Endothelial cell of umbilical vein (primary cell): ENCODE measurements at regions not wholly inside any gene's neighbourhood (a gene's known extent, or its start where the extent isn't known, plus 50 kb on each side); places are given as distances from the start of the nearest gene placed in this dataset.

Source experiments
- BruUV-seq: library from RNA; stranded (reverse); fragments of 400-500 nt; replicated peaks from 2 replicates; lab custom pipeline; 2021; lab: Mats Ljungman, UMichigan
- CTCF ChIA-PET: fragments of 300-600, 350-600 bp; sonication (Branson Sonifier 250); formaldehyde crosslinking; loops from one replicate; lab custom pipeline; 2021; ENCODE audit warnings: antibody characterized with exemption, inconsistent platforms; lab: Charles Lee
- POLR2A ChIA-PET: fragments of 300-600, 350-600 bp; sonication (Branson Sonifier 250); formaldehyde crosslinking; loops from one replicate; lab custom pipeline; 2021; ENCODE audit warnings: antibody characterized with exemption, inconsistent platforms; lab: Charles Lee
- DNase-seq: peaks from one replicate; pipeline ENCODE4 v3.0.0-alpha.2; 2011; ENCODE audit warnings: low read depth, low spot score
- FAIRE-seq: peaks from 2 replicates; lab custom pipeline; 2011; peaks lifted over from hg19 to GRCh38; lab: Jason Lieb, UNC
- H2AFZ ChIP-seq: 2 replicates; pipeline ENCODE4 v1.6.0; 2012; ENCODE audit warnings: low read depth, low read length, control low read depth, inconsistent platforms
- H3K27ac ChIP-seq: 2 replicates; pipeline ENCODE4 v1.5.1; 2011; ENCODE audit warnings: low read depth, mild to moderate bottlenecking, control low read depth, low read length, moderate library complexity; ENCODE audit not compliant: insufficient read depth
- H3K27me3 ChIP-seq, 2 experiments: 2 replicates each; pipeline versions ENCODE4 v1.6.0 to v1.6.1; 2011; ENCODE audit warnings: low read length in 2 of 2, mixed read lengths in 1 of 2; ENCODE audit not compliant: control insufficient read depth in 2 of 2, insufficient read depth in 2 of 2
- H3K36me3 ChIP-seq, 2 experiments: 2 replicates in 1 of 2; 3 replicates in 1 of 2; pipeline ENCODE4 v1.5.1; 2011; ENCODE audit warnings: low read length in 2 of 2, mild to moderate bottlenecking in 1 of 2, moderate library complexity in 1 of 2; ENCODE audit not compliant: control insufficient read depth in 2 of 2, insufficient read depth in 2 of 2; ENCODE audit errors: extremely low read depth in 1 of 2
- H3K4me1 ChIP-seq: 3 replicates; pipeline ENCODE4 v1.5.1; 2011; ENCODE audit warnings: mild to moderate bottlenecking, low read length; ENCODE audit not compliant: control insufficient read depth, insufficient read depth; ENCODE audit errors: extremely low read depth
- H3K4me2 ChIP-seq: 2 replicates; pipeline ENCODE4 v1.6.1; 2011; ENCODE audit warnings: low read length, control low read depth, mixed read lengths; ENCODE audit not compliant: insufficient read depth
- H3K4me3 ChIP-seq, 3 experiments: fragments of 200-600 bp in 1 of 3; sonication (generic), shearing (Covaris generic) in 1 of 3; replicated peaks in 1 of 3; 2 replicates each; pipeline ENCODE4 v1.5.1; 2011 to 2016; ENCODE audit warnings: control low read depth in 3 of 3, low read length in 3 of 3, mild to moderate bottlenecking in 2 of 3, inconsistent platforms in 1 of 3, low read depth in 1 of 3, moderate library complexity in 1 of 3; ENCODE audit not compliant: insufficient read depth in 1 of 3
- H3K79me2 ChIP-seq: 2 replicates; pipeline ENCODE4 v1.6.0; 2012; ENCODE audit warnings: low read length, inconsistent platforms; ENCODE audit not compliant: control insufficient read depth, insufficient read depth
- H3K9ac ChIP-seq: replicated peaks from 2 replicates; pipeline ENCODE3; 2011; ENCODE audit warnings: low read length, control low read depth; ENCODE audit not compliant: insufficient read depth; ENCODE audit errors: extremely low read depth
- H3K9me1 ChIP-seq: replicated peaks from 3 replicates; pipeline ENCODE4 v1.6.0; 2011; ENCODE audit warnings: mild to moderate bottlenecking, low read length; ENCODE audit not compliant: control insufficient read depth, insufficient read depth; ENCODE audit errors: extremely low read depth
- H3K9me3 ChIP-seq: replicated peaks from 2 replicates; pipeline ENCODE4 v1.5.1; 2012; ENCODE audit warnings: low read length, inconsistent platforms; ENCODE audit not compliant: control insufficient read depth, insufficient read depth
- H4K20me1 ChIP-seq: replicated peaks from 2 replicates; pipeline ENCODE3; 2011; ENCODE audit warnings: mild to moderate bottlenecking, low read length; ENCODE audit not compliant: control insufficient read depth, insufficient read depth; ENCODE audit errors: extremely low read depth
- CTCF ChIP-seq, 2 donors: IDR thresholded peaks; 1 replicate in 1 of 2; 2 replicates in 1 of 2; pipeline ENCODE4 v1.5.1; 2011; ENCODE audit warnings: low read length in 2 of 2, mild to moderate bottlenecking in 2 of 2, moderate library complexity in 2 of 2, control low read depth in 1 of 2, inconsistent platforms in 1 of 2, low read depth in 1 of 2; ENCODE audit not compliant: insufficient read depth in 1 of 2; ENCODE audit errors: extremely low read depth in 1 of 2
- EZH2 ChIP-seq: IDR thresholded peaks from 2 replicates; pipeline ENCODE4 v1.6.1; 2012; ENCODE audit warnings: borderline replicate concordance, low read depth, mild to moderate bottlenecking, moderate library complexity, low read length, inconsistent platforms; ENCODE audit not compliant: severe bottlenecking
- FOS ChIP-seq: IDR thresholded peaks from 2 replicates; pipeline ENCODE4 v1.6.1; 2011; ENCODE audit warnings: mild to moderate bottlenecking, low read length, moderate library complexity, borderline replicate concordance; ENCODE audit not compliant: insufficient read depth
- GATA2 ChIP-seq: IDR thresholded peaks from 2 replicates; pipeline ENCODE4 v1.7.0; 2011; ENCODE audit warnings: low read depth, mild to moderate bottlenecking, moderate library complexity, mixed read lengths, low read length; ENCODE audit not compliant: insufficient read length, insufficient read depth
- JUN ChIP-seq: IDR thresholded peaks from 2 replicates; pipeline ENCODE4 v1.6.1; 2011; ENCODE audit warnings: borderline replicate concordance, low read depth; ENCODE audit not compliant: insufficient read length, insufficient read depth
- MYC ChIP-seq: IDR thresholded peaks from one replicate; pipeline ENCODE4 v1.6.1; 2011; ENCODE audit warnings: mild to moderate bottlenecking, low read depth, low read length
- POLR2A ChIP-seq: IDR thresholded peaks from 2 replicates; pipeline ENCODE4 v1.6.1; 2012; ENCODE audit warnings: low read depth, mild to moderate bottlenecking, control low read depth, low read length
- POLR2AphosphoS5 ChIP-seq: IDR thresholded peaks from 2 replicates; pipeline ENCODE4 v1.6.1; 2012; ENCODE audit warnings: low read depth, mild to moderate bottlenecking, control low read depth, low read length, moderate library complexity; ENCODE audit not compliant: insufficient read depth
- dilution Hi-C: fragments of 300-500 bp; cut with MboI; formaldehyde crosslinking; loops from one replicate; pipeline ENCODE4 v1.15.0; 2019; ENCODE audit warnings: low sequenced_read_pairs; ENCODE audit not compliant: extremely low pct_ligation_motif_present
- intact Hi-C: fragments of 100-400 bp; cut with micrococcal nuclease; formaldehyde crosslinking; loops from one replicate; pipeline ENCODE4 v1.10.0; 2022
- TF ChIP-seq, protein P1 (sequence below): IDR thresholded peaks from 2 replicates; pipeline ENCODE4 v1.6.1; 2011; ENCODE audit not compliant: insufficient read depth, insufficient read length

DNA sequence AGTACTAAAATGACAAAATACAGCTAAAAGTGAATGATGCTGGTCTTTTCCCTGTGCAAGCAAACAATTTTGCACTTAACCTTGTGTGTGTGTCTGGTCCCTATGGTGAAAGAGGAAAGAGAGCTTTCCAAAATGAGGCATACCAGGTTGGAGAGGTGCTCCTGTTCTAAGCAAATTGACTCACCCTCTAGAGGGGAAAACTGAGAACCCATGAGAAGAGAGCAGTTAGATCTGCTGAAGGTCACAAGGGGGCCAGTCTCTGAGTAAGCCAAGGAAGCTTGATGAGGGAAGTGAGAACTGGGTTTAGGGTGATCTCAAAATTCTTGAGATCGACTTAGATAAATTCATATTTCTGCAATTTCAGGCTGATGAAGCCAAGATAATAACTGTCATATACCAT is 157.5 kb upstream of the TBX18 start:
- Histone ChIP-seq H3K27ac (no peak overlapping the region), H3K4me3 (no peak overlapping the region), H3K36me3 (no peaks in the 10 kb centered on the region), H2AFZ (no peak overlapping the region), H4K20me1 (no peaks in the 10 kb centered on the region), H3K4me2 (no peak overlapping the region), H3K9ac (no peak overlapping the region), H3K27me3 (peaks cover 3 to 14% of the 10 kb centered on the region in 2 experiments), H3K4me1 (no peaks in the 10 kb centered on the region), H3K79me2 (no peaks in the 10 kb centered on the region), H3K9me3 (no peaks in the 10 kb centered on the region), H3K9me1 (no peaks in the 10 kb centered on the region)
- BruUV-seq: no TSS peak
- intact Hi-C loops (no loop called here), dilution Hi-C loops (no loop called here)
- DNase-seq (no peak), FAIRE-seq (no peak)
- CTCF ChIA-PET: interaction anchor here (0.6 to 1.4 kb wide), 3 partner anchors 36 to 500 kb away, joined by 3 read pairs; no protein-coding TSS in a partner anchor
- TF ChIP-seq POLR2AphosphoS5 (no peak), FOS (no peak), GATA2 (no peak), JUN (no peak), EZH2 (no peak), CTCF (IDR thresholded peaks at IDR 0.05; ENCODE audit: extremely low read depth in 1 of 2, insufficient read depth in 1 of 2, low read depth in 1 of 2, low read length in 2 of 2) (no peak), MYC (no peak), POLR2A (no peak)
- TF ChIP-seq, protein P1, sequence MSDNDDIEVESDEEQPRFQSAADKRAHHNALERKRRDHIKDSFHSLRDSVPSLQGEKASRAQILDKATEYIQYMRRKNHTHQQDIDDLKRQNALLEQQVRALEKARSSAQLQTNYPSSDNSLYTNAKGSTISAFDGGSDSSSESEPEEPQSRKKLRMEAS: no peak
- POLR2A ChIA-PET: no interaction called here
